HL-60 (cell line): ENCODE measurements at regions not wholly inside any gene's neighbourhood (a gene's known extent, or its start where the extent isn't known, plus 50 kb on each side); places are given as distances from the start of the nearest gene placed in this dataset.

Experiments used
- DNase-seq, 2 experiments: peaks; one replicate each; pipeline ENCODE4 v3.0.0-alpha.2; 2010 to 2020; ENCODE audit warnings: low read depth in 1 of 2, low spot score in 1 of 2
- H3K27ac ChIP-seq: fragments of 250-450 bp; sonication (Bioruptor Pico); replicated peaks from 2 replicates; pipeline ENCODE4 v1.5.1; 2020; ENCODE audit warnings: mild to moderate bottlenecking, moderate library complexity
- H3K27me3 ChIP-seq: fragments of 250-450 bp; sonication (Bioruptor Pico); 2 replicates; pipeline ENCODE4 v1.5.1; 2021; ENCODE audit warnings: mild to moderate bottlenecking, moderate library complexity; ENCODE audit not compliant: insufficient read depth, poor library complexity, severe bottlenecking
- H3K4me3 ChIP-seq: replicated peaks from 2 replicates; pipeline ENCODE4 v1.5.1; 2011; ENCODE audit warnings: mild to moderate bottlenecking, control low read depth, low read length; ENCODE audit not compliant: insufficient read depth
- CTCF ChIP-seq: IDR thresholded peaks from one replicate; pipeline ENCODE4 v1.5.1; 2011; ENCODE audit warnings: low read length, control low read depth, inconsistent platforms; ENCODE audit not compliant: insufficient read depth
- GABPA ChIP-seq: IDR thresholded peaks from 2 replicates; pipeline ENCODE4 v1.6.1; 2012; ENCODE audit warnings: low read depth
- POLR2AphosphoS5 ChIP-seq: IDR thresholded peaks from 2 replicates; pipeline ENCODE4 v1.6.1; 2012; ENCODE audit warnings: low read depth
- REST ChIP-seq: IDR thresholded peaks from 2 replicates; pipeline ENCODE4 v1.6.1; 2012; ENCODE audit warnings: low read depth; ENCODE audit not compliant: insufficient replicate concordance
- SPI1 ChIP-seq: IDR thresholded peaks from 2 replicates; pipeline ENCODE4 v1.6.1; 2012; ENCODE audit warnings: low read depth, mild to moderate bottlenecking, borderline replicate concordance

- Histone ChIP-seq H3K4me3 (no peak overlapping the region), H3K27me3 (no peaks in the 10 kb centered on the region), H3K27ac (no peak overlapping the region)
- no peak for DNase-seq
- TF ChIP-seq CTCF (no peak), REST (no peak), POLR2AphosphoS5 (no peak), SPI1 (no peak), GABPA (no peak)
Measured at GRCh38 chr7:12485845-12486244, 82.2 kb upstream of the VWDE start.

- H3K27me3 ChIP-seq, result no peaks in the 10 kb centered on the region
- TF ChIP-seq SPI1 (no peak), REST (no peak), CTCF (no peak), POLR2AphosphoS5 (no peak), GABPA (no peak)
- DNase-seq, result no peak
- no peak overlapping the region for H3K27ac ChIP-seq
- H3K4me3 ChIP-seq, result no peak overlapping the region
Measured at GRCh38 chr7:12488341-12488740, 82.2 kb upstream of the SCIN start.

- TF ChIP-seq CTCF (peak; percentile 17), POLR2AphosphoS5 (no peak)
- Histone ChIP-seq H3K27ac (no peak overlapping the region), H3K27me3 (no peaks in the 10 kb centered on the region), H3K4me3 (no peak overlapping the region)
- DNase-seq, result peak in 1 of 2 experiments; percentile 3
Measured at GRCh38 chr7:12490107-12490688, 80.3 kb upstream of the SCIN start.

- no peak for TF ChIP-seq POLR2AphosphoS5
- no peak for TF ChIP-seq CTCF
- TF ChIP-seq REST, result no peak
- TF ChIP-seq GABPA, result no peak
- no peak for TF ChIP-seq SPI1
- H3K4me3 ChIP-seq, result no peak overlapping the region
- no peak overlapping the region for H3K27ac ChIP-seq
- H3K27me3 ChIP-seq, result no peaks in the 10 kb centered on the region
- DNase-seq, result no peak
Measured at GRCh38 chr7:12490940-12491339, 79.6 kb upstream of the SCIN start.
